ENCODE measurements at regions not wholly inside any gene's neighbourhood (a gene's known extent, or its start where the extent isn't known, plus 50 kb on each side); places are given as distances from the start of the nearest gene placed in this dataset.

DNA sequence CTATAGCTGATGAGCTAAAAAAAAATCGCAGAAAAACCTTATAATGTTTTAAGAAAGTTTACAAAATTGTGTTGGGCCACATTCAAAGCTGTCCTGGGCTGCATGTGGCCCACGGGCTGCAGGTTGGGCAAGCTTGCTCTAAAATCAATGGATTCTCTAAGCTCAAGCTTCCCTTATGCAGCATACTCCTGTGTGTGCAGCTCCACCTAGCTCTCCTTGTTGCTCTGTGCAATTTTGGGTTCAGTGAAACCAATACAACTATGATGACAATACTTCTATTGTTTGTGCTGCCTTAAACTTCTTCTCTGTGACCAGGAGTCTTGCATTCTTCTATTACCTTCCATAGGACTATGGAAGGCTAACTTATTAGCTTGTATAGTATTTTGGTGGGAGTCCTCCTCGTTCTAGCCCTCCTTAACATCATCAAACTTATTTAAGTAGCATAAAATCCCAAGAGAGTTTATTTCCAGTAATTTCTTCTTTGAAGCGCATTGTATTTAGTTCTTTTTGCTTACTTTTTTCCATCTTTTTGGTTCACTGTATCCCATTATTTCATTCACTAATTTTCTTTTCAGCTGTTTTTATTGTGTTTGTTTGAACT lies 170.9 kb upstream of the SMIM30 start:
- Histone ChIP-seq H3K27me3 (ENCODE audit: control insufficient read depth, insufficient read depth, low read length) (no peaks in the 10 kb centered on the region), H3K36me3 (ENCODE audit: control insufficient read depth, insufficient read depth, low read length) (no peaks in the 10 kb centered on the region), H3K4me3 (ENCODE audit: low read depth, low read length) (no peak overlapping the region)
- DNase-seq (ENCODE audit: low read depth): peak; percentile 55
- no peak for FAIRE-seq
- TF ChIP-seq, protein P1, sequence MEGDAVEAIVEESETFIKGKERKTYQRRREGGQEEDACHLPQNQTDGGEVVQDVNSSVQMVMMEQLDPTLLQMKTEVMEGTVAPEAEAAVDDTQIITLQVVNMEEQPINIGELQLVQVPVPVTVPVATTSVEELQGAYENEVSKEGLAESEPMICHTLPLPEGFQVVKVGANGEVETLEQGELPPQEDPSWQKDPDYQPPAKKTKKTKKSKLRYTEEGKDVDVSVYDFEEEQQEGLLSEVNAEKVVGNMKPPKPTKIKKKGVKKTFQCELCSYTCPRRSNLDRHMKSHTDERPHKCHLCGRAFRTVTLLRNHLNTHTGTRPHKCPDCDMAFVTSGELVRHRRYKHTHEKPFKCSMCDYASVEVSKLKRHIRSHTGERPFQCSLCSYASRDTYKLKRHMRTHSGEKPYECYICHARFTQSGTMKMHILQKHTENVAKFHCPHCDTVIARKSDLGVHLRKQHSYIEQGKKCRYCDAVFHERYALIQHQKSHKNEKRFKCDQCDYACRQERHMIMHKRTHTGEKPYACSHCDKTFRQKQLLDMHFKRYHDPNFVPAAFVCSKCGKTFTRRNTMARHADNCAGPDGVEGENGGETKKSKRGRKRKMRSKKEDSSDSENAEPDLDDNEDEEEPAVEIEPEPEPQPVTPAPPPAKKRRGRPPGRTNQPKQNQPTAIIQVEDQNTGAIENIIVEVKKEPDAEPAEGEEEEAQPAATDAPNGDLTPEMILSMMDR (IDR thresholded peaks at IDR 0.05; ENCODE audit: insufficient read depth, low read length, severe bottlenecking): peak; percentile 70

GRCh38 chr7:113285411-113285810 lies 167.1 kb upstream of the SMIM30 start:
- no peaks in the 10 kb centered on the region for H3K36me3 ChIP-seq (ENCODE audit: control insufficient read depth, insufficient read depth, low read length)
- DNase-seq (ENCODE audit: low read depth) (peak; percentile 6), FAIRE-seq (no peak)

DNA sequence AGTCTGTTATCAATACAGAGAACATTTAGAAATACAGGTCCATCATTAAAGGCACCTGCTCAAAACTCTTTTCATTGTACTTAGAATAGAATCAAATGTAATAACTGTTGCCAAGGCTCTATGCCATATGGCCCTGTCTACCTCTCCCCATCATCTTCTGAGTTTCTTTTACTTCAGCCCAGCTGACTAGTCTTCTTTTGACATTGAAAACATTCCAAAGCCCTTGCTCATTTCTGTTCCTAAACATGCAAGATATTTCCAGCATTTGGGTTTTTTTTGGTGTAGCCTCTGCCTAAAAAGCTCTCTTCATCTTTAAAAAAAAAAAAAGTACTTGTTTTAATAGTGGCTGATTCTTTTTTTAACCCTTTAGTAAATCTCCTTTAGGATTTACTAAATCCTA lies 165.5 kb upstream of the SMIM30 start:
- H3K27me3 ChIP-seq (ENCODE audit: control insufficient read depth, insufficient read depth, low read length): no peaks in the 10 kb centered on the region
- FAIRE-seq (no peak), DNase-seq (ENCODE audit: low read depth) (no peak)
- TF ChIP-seq, protein P1 (IDR thresholded peaks at IDR 0.05; ENCODE audit: insufficient read depth, low read length, severe bottlenecking): no peak
- H3K4me3 ChIP-seq (ENCODE audit: low read depth, low read length): no peak overlapping the region
- no peaks in the 10 kb centered on the region for H3K36me3 ChIP-seq (ENCODE audit: control insufficient read depth, insufficient read depth, low read length)

More at GRCh38 chr7:113285411-113285810, 167.1 kb upstream of the SMIM30 start:
- H3K27me3 ChIP-seq (ENCODE audit: control insufficient read depth, insufficient read depth, low read length): no peaks in the 10 kb centered on the region
- no peak overlapping the region for H3K4me3 ChIP-seq (ENCODE audit: low read depth, low read length)
- TF ChIP-seq, protein P1 (IDR thresholded peaks at IDR 0.05; ENCODE audit: insufficient read depth, low read length, severe bottlenecking): no peak

- Histone ChIP-seq H3K36me3 (ENCODE audit: control insufficient read depth, insufficient read depth, low read length) (no peaks in the 10 kb centered on the region), H3K27me3 (ENCODE audit: control insufficient read depth, insufficient read depth, low read length) (no peaks in the 10 kb centered on the region), H3K4me3 (ENCODE audit: low read depth, low read length) (no peak overlapping the region)
- TF ChIP-seq, protein P1 (IDR thresholded peaks at IDR 0.05; ENCODE audit: insufficient read depth, low read length, severe bottlenecking): no peak
- FAIRE-seq (no peak), DNase-seq (ENCODE audit: low read depth) (no peak)
Observed at GRCh38 chr7:113282875-113283274, 164.5 kb upstream of the SMIM30 start.

DNA sequence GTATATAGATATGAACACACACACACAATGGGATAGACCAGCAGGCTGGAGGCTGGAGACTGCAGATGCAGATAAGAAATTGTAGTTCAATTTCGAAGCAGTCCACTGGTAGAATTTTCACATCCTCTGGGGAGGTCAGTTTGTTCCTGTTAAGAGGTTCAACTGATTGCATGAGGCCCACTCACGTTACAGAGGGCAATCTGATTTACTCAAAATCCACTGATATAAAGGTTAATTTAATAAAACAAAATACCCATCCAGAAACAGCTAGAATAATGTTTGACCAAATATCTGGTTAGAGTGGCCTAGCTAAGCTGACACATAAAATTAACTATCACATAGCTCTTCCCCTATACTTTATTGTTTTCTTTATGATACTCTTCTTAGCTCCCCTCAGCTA lies 162.9 kb upstream of the SMIM30 start:
- Histone ChIP-seq H3K4me3 (ENCODE audit: low read depth, low read length) (no peak overlapping the region), H3K36me3 (ENCODE audit: control insufficient read depth, insufficient read depth, low read length) (no peaks in the 10 kb centered on the region), H3K27me3 (ENCODE audit: control insufficient read depth, insufficient read depth, low read length) (no peaks in the 10 kb centered on the region)
- FAIRE-seq (no peak), DNase-seq (ENCODE audit: low read depth) (no peak)
- TF ChIP-seq, protein P1 (IDR thresholded peaks at IDR 0.05; ENCODE audit: insufficient read depth, low read length, severe bottlenecking): no peak

DNA sequence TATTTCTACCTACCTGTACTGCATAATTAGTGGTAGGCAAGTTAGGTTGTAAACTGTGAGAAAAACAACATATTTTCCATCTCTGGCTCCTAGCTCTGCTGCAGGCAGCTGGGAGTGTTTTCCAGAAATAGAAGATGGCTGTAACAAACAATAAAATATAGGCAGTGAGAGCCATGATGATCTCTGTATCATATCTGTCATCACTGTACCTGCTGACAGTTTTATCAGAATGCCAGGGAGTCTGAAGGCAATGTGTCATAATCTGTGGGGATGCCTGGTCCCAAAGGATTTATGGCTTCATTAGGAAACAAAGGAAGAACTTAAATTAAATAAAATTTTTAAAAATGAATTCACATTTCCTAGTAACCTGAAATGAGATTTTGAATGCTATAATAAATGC lies 160.9 kb upstream of the SMIM30 start:
- TF ChIP-seq, protein P1 (IDR thresholded peaks at IDR 0.05; ENCODE audit: insufficient read depth, low read length, severe bottlenecking): no peak
- Histone ChIP-seq H3K27me3 (ENCODE audit: control insufficient read depth, insufficient read depth, low read length) (no peaks in the 10 kb centered on the region), H3K36me3 (ENCODE audit: control insufficient read depth, insufficient read depth, low read length) (no peaks in the 10 kb centered on the region), H3K4me3 (ENCODE audit: low read depth, low read length) (no peak overlapping the region)
- FAIRE-seq (no peak), DNase-seq (ENCODE audit: low read depth) (no peak)
